ENCODE measurements at regions not wholly inside any gene's neighbourhood (a gene's known extent, or its start where the extent isn't known, plus 50 kb on each side); places are given as distances from the start of the nearest gene placed in this dataset.

- DNase-seq, result no peak
Observed at GRCh38 chr11:96620464-96621044, 230.7 kb downstream of the JRKL start.

- no peak for DNase-seq
Observed at GRCh38 chr11:96621161-96621560, 231.3 kb downstream of the JRKL start.

- DNase-seq, result no peak
Observed at GRCh38 chr11:96622026-96622634, 232.3 kb downstream of the JRKL start.

- DNase-seq, result no peak
Observed at GRCh38 chr11:96624126-96624525, 234.3 kb downstream of the JRKL start.

- DNase-seq, result no peak
Observed at GRCh38 chr11:96627376-96627775, 237.6 kb downstream of the JRKL start.

GRCh38 chr11:96635655-96636054 lies 245.8 kb downstream of the JRKL start:
- no peak for DNase-seq

GRCh38 chr11:96641261-96641660 lies 251.4 kb downstream of the JRKL start:
- DNase-seq, result no peak

- DNase-seq, result no peak
Observed at GRCh38 chr11:96642583-96642982, 252.8 kb downstream of the JRKL start.

- DNase-seq, result no peak
Observed at GRCh38 chr11:96643173-96643572, 253.4 kb downstream of the JRKL start.

- no peak for DNase-seq
Observed at GRCh38 chr11:96647621-96648020, 257.8 kb downstream of the JRKL start.

- DNase-seq, result no peak
Observed at GRCh38 chr11:96648991-96649390, 259.2 kb downstream of the JRKL start.

GRCh38 chr11:96652516-96652915 lies 262.7 kb downstream of the JRKL start:
- no peak for DNase-seq

GRCh38 chr11:96655474-96655873 lies 265.7 kb downstream of the JRKL start:
- no peak for DNase-seq

GRCh38 chr11:96658436-96658835 lies 268.6 kb downstream of the JRKL start:
- no peak for DNase-seq

- no peak for DNase-seq
Observed at GRCh38 chr11:96664110-96664509, 274.3 kb downstream of the JRKL start.

GRCh38 chr11:96680211-96681018 lies 290.6 kb downstream of the JRKL start:
- no peak for DNase-seq

- DNase-seq, result no peak
Observed at GRCh38 chr11:96681019-96681716, 291.4 kb downstream of the JRKL start.

GRCh38 chr11:96694338-96694737 lies 304.5 kb downstream of the JRKL start:
- no peak for DNase-seq

GRCh38 chr11:96696731-96697130 lies 306.9 kb downstream of the JRKL start:
- DNase-seq, result no peak

GRCh38 chr11:96697466-96697865 lies 307.7 kb downstream of the JRKL start:
- DNase-seq, result no peak

- DNase-seq, result no peak
Observed at GRCh38 chr11:96704847-96705246, 315.0 kb downstream of the JRKL start.

- DNase-seq, result no peak
Observed at GRCh38 chr11:96706761-96707160, 316.9 kb downstream of the JRKL start.

GRCh38 chr11:96707273-96707672 lies 317.5 kb downstream of the JRKL start:
- no peak for DNase-seq
